ENCODE measurements at regions not wholly inside any gene's neighbourhood (a gene's known extent, or its start where the extent isn't known, plus 50 kb on each side); places are given as distances from the start of the nearest gene placed in this dataset.

DNA sequence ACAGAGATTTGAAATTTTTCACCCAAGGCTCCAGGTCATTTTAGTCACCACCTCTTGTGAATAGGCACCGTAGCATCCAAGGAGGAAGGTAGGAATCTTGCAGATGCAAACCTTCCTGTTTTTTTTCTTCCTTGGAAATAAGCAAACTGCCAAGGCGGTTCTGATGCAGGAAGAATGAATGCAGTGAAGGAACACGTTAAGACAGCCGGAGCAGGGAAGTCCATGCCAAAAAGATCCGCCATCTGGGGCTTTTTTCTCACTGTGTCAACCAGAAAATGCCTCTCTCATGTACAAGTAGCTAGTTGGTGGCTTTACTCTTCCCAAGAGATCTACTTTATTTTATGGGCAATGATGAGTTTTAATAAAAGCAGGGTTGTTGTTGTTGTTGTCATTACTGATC lies 142.4 kb downstream of the ZIC5 start:
- no peak for FAIRE-seq
- no peak for DNase-seq (ENCODE audit: low spot score in 2 of 2)

DNA sequence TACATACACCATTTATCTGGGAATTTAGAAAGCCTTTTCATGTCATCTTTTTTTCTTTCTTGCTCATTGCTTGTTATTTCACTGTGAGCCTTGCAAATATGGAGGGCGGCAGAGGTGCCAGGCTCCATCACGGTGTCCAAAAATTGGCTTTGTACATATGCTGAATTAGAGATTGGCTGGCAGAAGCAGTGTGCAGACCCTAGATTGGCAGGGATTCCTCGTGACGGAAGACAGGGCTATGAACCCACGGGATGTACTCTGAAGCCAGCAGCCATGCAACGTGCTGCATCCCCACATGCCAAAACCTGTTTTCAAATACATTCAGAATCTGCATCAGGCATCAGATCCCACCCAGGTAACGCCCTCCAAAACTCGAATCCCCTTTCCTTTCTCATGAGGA lies 142.8 kb downstream of the ZIC5 start:
- DNase-seq (ENCODE audit: low spot score in 2 of 2) (no peak), FAIRE-seq (no peak)

DNA sequence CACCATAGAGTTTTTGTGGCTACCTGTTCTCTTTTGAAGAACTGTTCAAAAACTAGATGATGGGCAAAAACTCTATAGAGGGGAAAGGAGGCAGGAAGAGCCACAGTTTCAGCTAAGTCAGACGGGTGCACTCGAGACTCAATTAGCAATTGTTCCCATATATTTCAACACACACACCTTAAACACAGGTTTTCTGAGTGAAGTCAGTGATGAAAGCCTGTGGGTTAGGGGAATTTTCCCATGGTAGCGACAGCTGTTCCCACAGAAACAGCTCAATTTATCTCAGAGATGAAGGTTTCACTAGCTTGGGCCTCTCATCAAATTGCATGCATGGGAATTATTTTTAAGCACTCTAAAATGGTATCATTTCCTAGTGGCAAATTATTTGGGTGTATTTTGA lies 143.4 kb downstream of the ZIC5 start:
- no peak for DNase-seq (ENCODE audit: low spot score in 2 of 2)
- no peak for FAIRE-seq

DNA sequence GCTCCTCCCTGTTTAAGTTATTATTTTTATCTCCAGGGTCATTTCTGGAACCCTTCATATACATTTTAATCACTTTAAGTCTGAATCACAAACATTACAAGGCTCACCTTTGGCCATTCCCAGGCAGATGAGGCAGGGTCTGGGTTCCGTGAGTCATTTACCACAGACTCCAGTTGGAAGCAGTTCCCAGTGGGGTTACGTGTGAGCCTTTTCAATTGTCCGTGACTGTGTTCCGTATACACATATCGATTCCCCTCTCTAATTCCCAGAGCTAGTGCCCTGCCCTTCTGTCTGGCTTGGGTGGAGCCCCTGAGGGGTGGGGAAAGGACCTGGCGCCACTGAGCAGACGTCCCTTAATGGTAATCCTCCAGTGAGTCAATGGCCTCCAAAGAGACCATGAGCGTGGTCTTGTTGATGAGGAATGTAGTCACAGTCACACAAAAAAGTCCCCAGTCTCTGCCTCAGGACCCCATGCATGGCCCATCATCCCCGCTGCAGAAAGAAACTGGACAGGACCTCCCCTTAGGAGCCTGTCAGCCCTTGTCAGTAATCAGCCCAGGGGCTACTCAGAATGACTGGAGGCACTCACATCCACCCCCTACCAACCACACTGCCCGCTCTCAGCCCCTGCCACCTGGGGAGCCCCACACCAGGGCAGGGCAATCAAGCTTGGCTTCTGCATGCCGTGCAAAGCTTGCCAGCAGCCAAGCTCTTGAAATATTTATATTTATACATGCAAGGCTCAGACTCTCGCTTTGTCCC lies 144.4 kb downstream of the ZIC5 start:
- no peak for DNase-seq (ENCODE audit: low spot score in 2 of 2)
- no peak for FAIRE-seq

DNA sequence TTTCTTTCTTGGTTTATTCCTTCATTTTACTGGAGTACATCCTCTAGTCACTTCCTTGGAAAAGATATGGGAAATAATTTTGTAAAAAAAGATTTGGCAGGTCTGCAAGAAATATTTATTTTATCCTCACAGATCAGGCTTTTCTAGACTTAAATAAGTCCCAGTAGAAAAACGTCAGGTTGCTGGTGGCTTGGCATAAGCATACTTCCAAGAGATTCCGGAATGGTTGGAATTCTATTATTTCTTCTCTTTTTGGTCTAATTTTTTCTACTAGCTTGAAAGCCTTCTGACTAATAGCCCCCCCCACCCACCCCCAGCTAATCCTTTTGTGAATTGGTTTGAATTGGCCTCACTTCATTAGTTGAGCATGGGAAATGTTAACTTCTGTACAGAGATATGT lies 147.6 kb downstream of the ZIC5 start:
- FAIRE-seq: no peak
- DNase-seq (ENCODE audit: low spot score in 2 of 2): no peak

DNA sequence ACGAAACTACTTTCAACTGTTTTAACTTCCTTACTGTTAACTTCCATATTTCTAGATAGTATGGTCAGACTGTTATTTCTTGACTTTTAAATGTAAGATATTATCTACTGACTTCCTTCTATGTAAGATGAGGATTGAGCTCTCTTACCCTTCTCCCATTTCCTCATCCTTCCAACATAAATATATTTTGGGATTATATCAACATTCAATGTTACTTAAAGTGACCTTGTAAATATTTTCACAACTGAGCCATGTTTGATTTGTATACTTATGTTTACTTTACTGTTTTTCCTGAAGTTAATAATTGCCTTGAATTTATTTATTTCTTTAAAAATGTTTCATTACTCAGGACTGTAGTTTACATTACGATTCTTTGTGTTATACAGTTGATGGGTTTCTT lies 148.7 kb downstream of the ZIC5 start:
- no peak for FAIRE-seq
- DNase-seq (ENCODE audit: low spot score in 2 of 2): no peak

DNA sequence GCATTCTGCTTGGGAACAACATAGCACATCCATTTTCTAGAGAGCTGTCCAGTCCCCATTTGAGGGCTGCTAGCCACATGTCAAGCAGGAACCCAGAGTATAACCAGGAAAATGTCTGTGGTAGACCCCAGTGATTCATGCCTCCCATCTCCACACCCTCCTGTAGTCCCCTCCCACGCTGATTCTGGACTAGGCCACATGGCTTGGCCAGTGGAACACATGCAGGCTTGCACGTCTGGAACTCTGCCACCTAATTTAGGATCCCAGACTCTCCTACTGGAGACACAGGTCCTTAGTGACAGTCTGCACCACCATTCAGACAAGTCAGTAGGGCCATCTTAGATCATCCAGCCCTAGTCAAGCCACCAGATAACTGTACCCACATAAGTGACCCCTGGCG lies 149.8 kb downstream of the ZIC5 start:
- FAIRE-seq (no peak), DNase-seq (ENCODE audit: low spot score in 2 of 2) (no peak)

DNA sequence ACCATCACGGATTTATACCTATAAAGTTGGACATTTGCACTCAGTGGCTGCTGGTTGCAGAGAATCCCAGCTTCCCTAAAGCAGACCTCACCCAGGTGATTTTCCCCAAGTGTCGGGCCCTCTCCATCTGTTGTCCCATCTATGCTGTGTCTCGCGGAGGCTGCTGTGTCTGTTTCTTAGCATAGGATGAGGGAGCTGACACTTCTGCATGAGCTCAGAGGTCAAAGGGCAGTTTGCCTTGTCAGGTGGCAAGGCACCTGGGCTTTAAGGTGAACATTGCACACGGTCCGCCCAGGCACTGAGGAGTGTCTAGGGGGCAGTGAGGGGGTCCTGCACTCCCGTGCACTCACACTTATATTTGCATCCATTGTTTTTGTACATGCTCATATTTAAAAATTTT lies 151.6 kb downstream of the ZIC5 start:
- no peak for FAIRE-seq

DNA sequence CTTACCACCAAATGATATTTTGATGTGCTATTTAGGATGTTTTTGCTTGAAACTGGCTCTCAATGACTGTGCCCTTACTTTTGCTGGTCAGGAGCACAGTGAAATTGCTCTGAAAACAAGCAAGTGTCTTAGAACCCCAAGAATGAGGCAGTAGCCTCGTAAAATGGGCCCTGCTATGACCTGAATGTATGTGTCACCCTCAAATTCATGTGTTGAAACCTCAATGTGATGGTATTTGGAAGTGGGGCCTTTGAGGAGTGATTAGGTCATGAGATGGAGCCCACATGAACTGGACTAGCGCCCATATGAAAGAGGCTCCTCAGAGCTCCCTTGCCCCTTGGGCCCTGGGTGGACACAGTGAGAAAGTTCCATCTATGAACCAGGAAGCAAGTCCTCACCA lies 155.2 kb downstream of the ZIC5 start:
- no peak for DNase-seq (ENCODE audit: low spot score in 2 of 2)
- no peak for FAIRE-seq

More for the DNA sequence above, 151.6 kb downstream of the ZIC5 start:
- no peak for DNase-seq (ENCODE audit: low spot score in 2 of 2)

DNA sequence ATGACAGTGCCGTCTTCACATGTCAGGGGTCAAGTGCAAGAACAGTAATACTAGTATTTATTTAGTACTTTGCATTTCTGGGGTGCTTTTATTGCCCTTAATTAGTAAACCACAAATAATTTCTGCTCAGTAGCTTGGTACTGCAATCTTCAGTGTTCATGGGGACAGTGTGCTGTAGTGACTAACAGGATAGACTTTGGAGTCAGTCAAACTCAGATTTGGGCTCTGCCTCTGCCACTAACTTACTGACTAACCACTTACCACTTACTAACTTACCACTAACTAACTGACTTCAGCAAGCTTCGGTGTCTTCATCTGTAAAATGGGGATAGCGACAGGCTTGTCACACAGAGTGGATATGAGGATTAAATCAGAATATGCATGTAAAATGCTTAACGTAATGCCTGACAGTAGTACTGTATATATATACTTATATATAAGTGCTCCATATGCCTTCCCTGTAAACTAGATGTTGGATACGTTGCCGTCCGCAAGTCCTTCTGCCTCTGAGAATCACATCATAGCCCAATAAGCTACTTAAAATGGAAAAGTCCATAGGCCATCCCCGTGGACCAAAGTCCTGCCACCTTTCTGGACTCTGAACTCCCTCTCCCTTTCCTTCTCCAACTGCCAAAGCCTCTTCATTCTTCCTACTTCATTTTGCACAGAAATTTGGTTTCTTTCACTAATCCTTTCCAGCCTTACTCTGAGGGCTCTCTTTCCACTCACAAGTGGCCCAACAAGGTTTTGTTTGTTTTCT lies 158.1 kb downstream of the ZIC5 start:
- DNase-seq (ENCODE audit: low spot score in 2 of 2) (no peak), FAIRE-seq (no peak)

DNA sequence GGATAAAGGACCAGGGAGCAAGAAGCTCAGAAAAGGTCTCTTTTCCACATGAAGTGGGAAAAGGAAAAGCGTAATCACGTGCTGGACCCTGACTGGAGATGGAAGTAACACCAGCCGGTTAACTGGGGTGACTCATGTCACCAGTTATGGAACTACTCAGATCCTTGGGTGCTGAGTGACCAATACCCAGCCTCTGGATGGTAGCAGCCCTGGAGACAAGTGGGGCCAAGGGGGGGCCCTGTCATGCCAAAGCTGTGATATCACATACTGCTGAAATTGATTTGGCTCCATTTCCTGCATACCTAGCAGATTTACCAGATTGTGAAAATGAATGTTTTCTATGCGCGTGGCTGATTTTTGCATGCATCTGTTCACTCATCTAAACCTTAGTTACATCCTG lies 158.9 kb downstream of the ZIC5 start:
- FAIRE-seq: no peak

DNA sequence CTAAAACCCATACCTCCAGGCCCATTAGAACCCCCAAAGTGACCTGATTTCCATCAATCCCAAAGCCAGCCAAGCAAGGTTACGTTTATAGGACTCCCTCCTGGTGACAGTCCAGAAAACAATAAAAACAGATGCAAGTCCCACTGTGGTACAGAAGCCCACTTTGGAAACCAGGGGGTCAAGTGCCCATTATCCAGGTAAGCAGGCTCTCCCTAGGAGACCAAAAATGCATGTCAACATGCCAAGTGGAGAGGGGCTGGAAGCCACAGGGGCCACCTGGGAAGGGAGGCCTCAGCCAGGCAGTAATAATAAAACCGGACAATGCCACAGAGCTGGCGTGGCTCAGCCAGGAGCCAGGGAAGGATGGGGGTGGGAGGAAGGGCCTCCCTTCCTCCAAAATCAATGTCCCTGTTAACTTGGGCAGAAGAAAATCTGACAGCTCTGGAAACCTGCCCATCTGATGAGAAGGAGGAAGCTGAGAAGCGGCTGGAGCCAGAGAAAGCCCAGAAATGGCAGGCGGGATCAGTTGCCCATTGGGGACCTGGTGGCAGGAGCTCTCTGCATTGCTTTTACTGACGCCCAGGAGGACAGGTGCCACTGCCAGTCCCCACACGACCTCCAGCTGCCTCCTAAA lies 160.4 kb downstream of the ZIC5 start:
- no peak for FAIRE-seq
- no peak for DNase-seq (ENCODE audit: low spot score in 2 of 2)

More for the DNA sequence above, 158.9 kb downstream of the ZIC5 start:
- no peak for DNase-seq (ENCODE audit: low spot score in 2 of 2)

DNA sequence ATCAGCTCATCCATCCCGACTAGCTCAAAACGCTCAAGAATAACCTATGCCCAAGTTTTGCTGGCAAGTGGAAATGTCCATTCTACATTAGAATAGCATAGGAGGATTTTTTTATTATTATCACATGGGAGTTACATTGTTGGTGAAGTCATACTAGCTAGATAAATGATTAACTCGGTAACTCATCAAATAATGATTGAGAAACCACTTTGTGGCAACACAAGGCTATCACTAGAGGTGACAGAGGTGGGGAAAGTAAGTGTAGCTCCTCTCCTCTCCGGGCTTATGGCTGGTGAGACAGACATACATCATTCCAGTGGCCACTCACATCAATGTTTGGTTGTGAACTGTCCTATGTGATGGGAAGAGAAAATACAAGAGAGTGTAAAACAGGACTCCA lies 161.6 kb downstream of the ZIC5 start:
- DNase-seq (ENCODE audit: low spot score in 2 of 2): no peak
- no peak for FAIRE-seq

DNA sequence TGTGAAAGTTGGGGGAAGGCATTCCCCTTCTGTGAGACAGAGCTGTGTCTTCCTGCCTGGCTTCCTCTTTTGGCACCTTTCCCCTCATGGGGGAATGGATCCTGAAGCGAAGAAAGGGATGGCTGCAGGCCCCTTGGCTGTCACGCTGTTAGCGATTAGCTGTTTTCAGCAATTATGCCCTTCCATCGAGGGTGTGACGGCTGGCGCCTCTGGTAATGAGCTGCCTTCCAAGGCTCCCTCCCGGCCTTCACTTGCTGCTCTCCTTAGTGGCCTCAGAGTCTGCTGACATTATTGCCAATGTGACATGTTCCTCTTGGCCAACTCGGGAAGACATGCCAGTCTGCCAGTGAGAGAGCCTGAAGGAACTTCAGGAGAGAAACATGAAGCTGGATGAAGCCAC lies 162.1 kb downstream of the ZIC5 start:
- DNase-seq (ENCODE audit: low spot score in 2 of 2) (no peak), FAIRE-seq (no peak)

DNA sequence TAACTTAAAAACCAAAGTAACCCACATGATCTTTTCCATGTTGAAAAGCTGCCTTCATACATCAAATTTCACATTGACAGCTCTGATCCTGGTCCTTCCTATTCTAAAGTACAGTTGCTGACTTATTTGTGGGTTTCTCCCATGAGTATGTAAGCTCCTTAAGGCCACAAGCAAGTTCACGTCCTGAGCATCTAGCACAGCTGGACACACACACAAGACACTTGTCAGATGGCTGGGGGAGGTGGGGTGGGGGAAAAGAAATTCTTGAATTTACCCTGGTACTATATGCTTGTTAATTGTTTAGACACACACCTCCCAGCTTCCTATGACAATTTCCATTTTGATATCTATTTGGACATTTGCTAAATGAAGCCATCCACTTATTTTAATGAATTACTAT lies 162.8 kb downstream of the ZIC5 start:
- DNase-seq (ENCODE audit: low spot score in 2 of 2) (no peak), FAIRE-seq (no peak)

DNA sequence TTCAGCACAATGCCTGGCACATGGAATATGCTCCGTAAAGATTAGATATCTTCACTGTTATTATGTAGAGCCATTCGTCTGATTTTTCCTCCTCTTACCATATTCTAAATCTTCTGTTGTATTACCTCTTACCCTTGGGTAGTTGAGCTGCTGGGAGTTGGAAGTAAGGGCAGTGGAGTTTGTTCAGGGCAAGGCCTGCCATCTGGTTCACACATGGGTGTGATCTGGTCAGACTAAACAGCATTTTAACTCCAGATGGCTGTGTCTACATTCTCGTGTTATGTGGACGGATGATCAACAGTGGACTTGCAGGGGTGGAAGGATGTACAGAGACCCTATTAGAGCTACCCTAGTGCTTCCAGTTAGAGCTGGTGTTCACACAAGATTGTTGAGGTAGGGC lies 164.9 kb downstream of the ZIC5 start:
- FAIRE-seq (no peak), DNase-seq (ENCODE audit: low spot score in 2 of 2) (no peak)

DNA sequence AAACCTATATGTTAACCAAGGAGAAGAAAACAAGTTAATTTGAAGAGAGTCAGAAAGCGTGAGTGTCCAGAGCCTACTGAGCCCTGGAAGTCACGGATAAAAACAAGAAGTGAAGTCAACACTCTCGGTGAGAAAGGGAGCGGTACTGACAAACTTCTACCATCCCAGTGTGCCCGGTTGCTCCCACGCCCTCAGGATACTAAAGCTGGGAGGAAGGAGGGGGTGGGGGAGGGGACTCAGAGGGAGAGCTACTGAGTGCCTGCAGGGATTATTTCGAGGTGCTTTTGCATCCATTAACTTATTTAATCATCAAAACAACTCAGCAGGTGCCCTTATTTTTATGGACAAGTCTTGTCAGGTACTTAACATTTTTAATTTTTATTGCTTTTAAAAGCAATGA lies 166.2 kb downstream of the ZIC5 start:
- DNase-seq (ENCODE audit: low spot score in 2 of 2) (no peak), FAIRE-seq (no peak)

DNA sequence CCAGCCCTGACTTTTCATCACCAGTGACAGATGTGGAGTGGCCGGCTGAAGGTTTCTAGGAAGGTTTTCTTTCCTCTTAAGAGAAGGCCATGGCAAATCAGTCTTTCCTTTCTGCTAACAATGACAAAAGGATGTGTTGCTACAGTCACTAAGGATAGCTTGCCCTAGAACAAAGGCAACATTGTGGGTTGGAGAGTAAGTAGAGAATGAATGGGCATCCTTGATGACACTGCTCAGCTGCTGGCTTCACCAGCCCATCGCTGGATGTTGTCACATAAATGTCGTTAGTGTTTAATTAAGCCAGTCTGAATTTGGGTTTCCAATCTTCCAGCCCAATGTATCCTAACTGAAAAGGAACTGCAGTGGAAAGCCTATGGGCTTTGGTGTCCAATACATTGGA lies 168.4 kb downstream of the ZIC5 start:
- DNase-seq (ENCODE audit: low spot score in 2 of 2) (peak; percentile 9 to 22), FAIRE-seq (no peak)

DNA sequence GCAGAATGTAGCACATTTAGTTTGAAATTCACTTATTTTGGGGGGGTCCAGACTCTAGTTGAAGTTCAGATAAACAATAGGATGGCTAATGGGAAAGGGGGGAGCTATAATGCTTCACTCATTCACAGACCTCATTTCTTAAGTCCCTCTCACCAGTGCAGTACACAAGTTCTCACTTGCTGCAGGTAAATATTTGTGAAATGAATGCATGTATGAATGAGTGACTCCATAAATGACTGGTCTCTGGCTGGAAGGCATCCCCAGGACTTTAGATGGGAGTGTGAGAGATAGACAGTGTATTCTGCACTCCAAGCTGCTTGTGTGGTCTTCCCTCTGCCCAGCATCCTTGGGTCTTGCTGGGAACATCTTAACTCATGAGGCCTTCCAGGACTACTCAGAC lies 169.2 kb downstream of the ZIC5 start:
- DNase-seq (ENCODE audit: low spot score in 2 of 2): no peak
- no peak for FAIRE-seq

DNA sequence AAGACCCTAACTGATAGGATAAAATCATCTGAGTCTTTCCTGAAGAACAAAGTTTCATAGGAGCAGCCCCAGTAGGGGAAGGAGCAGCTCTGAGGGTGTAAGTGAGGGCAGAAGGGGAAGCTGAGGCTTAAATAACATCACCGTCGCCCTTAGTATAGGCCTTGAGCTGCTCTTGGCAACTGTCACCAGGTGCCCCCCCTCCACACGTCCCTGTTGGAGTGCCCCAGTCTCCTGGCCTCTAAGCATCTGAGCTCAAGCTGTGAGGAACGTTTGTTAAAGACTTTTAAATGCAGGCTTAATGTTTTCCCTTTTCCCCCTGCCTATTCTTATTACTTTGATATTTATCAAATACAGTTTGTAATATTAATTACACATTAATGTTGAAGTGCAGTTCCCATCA lies 170.6 kb downstream of the ZIC5 start:
- DNase-seq (ENCODE audit: low spot score in 2 of 2) (no peak), FAIRE-seq (no peak)

DNA sequence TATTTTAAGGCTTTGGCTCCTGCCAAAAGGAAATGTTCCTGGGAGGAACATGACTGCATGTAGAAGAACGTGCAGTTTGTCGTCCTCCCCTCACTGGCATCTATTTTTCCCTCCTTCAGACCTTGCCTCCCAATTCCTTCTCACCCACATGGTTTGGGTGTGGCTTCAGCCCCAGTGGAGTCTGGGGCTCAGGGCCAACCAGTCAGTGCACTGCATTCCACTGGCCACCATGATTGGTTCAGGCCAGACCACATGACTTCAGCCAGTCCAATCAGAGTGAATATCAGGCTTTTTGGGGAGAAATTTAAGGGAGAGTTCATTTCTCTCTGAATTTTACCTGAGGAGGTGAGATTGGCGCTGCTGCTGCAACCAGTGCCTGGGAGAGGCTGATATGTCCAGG lies 171.6 kb downstream of the ZIC5 start:
- FAIRE-seq (no peak), DNase-seq (ENCODE audit: low spot score in 2 of 2) (no peak)

DNA sequence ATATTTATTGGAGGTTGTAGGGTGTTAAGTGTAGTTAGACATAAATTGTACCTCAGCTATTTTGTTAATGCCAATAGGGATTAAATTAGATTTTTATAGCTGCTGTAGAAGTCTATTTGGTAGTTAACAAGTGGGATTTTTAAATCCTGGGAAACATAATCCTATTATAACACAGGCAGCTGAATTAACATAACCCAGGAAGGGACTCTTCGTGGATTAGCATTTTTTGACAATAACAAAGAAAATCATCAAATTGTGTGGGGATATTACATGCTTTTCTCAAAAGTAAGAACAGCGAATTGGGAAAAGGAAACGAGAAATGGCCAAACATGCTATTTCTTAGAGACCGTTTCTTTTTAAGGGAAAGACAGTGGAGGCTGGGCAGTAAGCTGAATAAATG lies 172.8 kb downstream of the ZIC5 start:
- DNase-seq (ENCODE audit: low spot score in 2 of 2) (no peak), FAIRE-seq (no peak)
